ENCODE measurements at regions not wholly inside any gene's neighbourhood (a gene's known extent, or its start where the extent isn't known, plus 50 kb on each side); places are given as distances from the start of the nearest gene placed in this dataset.

GRCh38 chr4:167838686-167839085 lies 253.7 kb upstream of the ANXA10 start:
- ChIA-PET CTCF (no interaction called here), POLR2A (no interaction called here), RAD21 (ENCODE audit: low non-redundant PET in 1 of 2, low total read pairs in 2 of 2, uncharacterized antibody in 2 of 2, unreplicated experiment in 2 of 2) (no interaction called here)
- Histone ChIP-seq H3K4me3 (replicated peaks in 1 of 2; ENCODE audit: low read depth in 1 of 2, low read length in 2 of 2) (no peak overlapping the region), H3K36me3 (ENCODE audit: control insufficient read depth in 1 of 2, insufficient read depth in 2 of 2, low read length in 2 of 2) (no peaks in the 10 kb centered on the region), H3K27me3 (ENCODE audit: insufficient read depth, low read length) (no peaks in the 10 kb centered on the region), H4K20me1 (ENCODE audit: insufficient read depth) (no peaks in the 10 kb centered on the region), H3K9me3 (ENCODE audit: control insufficient read depth in 1 of 2, insufficient read depth in 1 of 2, low read depth in 1 of 2, low read length in 2 of 2) (no peaks in the 10 kb centered on the region), H3K4me2 (ENCODE audit: low read length) (no peak overlapping the region), H3K9me2 (ENCODE audit: insufficient read depth) (peaks cover 4% of the 10 kb centered on the region; the same call in 1 of the 2 replicates), H3K27ac (ENCODE audit: low read depth, low read length) (no peak overlapping the region), H3K79me2 (ENCODE audit: insufficient read depth, low read length) (no peaks in the 10 kb centered on the region), H3K9ac (ENCODE audit: low read length) (no peak overlapping the region), H2AFZ (ENCODE audit: low read depth, low read length, poor library complexity, severe bottlenecking) (no peak overlapping the region), H3K4me1 (ENCODE audit: control insufficient read depth in 1 of 2, insufficient read depth in 2 of 2, low read length in 2 of 2) (no peaks in the 10 kb centered on the region)
- TF ChIP-seq EZH2phosphoT487 (IDR thresholded peaks at IDR 0.05; ENCODE audit: borderline replicate concordance) (no peak), CBX3 (IDR thresholded peaks at IDR 0.05; ENCODE audit: low read depth) (no peak), CTCF (IDR thresholded peaks at IDR 0.05 in 2 of 3, conservative IDR thresholded peaks at IDR 0.05 in 1 of 3; ENCODE audit: borderline replicate concordance in 1 of 3, insufficient read depth in 1 of 3, low read depth in 2 of 3, low read length in 2 of 3) (no peak), SRF (IDR thresholded peaks at IDR 0.05; ENCODE audit: low read depth) (no peak), EZH2 (IDR thresholded peaks at IDR 0.05) (no peak), POLR2A (IDR thresholded peaks at IDR 0.05; ENCODE audit: borderline replicate concordance, extremely low read depth, insufficient read depth, insufficient read length) (no peak), RAD21 (IDR thresholded peaks at IDR 0.05; ENCODE audit: low read depth) (no peak), REST (IDR thresholded peaks at IDR 0.05; ENCODE audit: low read depth) (no peak), TCF7L2 (IDR thresholded peaks at IDR 0.05; ENCODE audit: borderline replicate concordance, extremely low read depth, insufficient read depth, insufficient read length) (no peak), CEBPB (IDR thresholded peaks at IDR 0.05; ENCODE audit: low read depth) (no peak), POLR2AphosphoS5 (IDR thresholded peaks at IDR 0.05; ENCODE audit: low read depth, low read length) (no peak), YY1 (IDR thresholded peaks at IDR 0.05; ENCODE audit: extremely low read depth, insufficient replicate concordance, low read depth, low read length) (no peak), SP1 (IDR thresholded peaks at IDR 0.05; ENCODE audit: low read depth) (no peak)
- no TSS peak for BruUV-seq (replicated peaks)
- ATAC-seq (no peak), DNase-seq (ENCODE audit: low read depth, low spot score) (no peak)
- intact Hi-C loops (cut with micrococcal nuclease): loop anchor here (2.0 kb wide), 1 partner anchor 24 kb away; no protein-coding TSS in a partner anchor

Measured in HCT116 (cell line).